Smooth muscle cell (in vitro differentiated cells): ENCODE measurements at regions not wholly inside any gene's neighbourhood (a gene's known extent, or its start where the extent isn't known, plus 50 kb on each side); places are given as distances from the start of the nearest gene placed in this dataset.

Experiments used
- DNase-seq: peaks from one replicate; lab custom pipeline; 2025; ENCODE audit not compliant: unreplicated experiment; lab: John Stamatoyannopoulos, UW
- H2AFZ ChIP-seq: fragments of 200-600 bp; sonication (generic); 2 replicates; pipeline ENCODE4 v1.6.0; 2016; ENCODE audit warnings: antibody characterized with exemption, low read depth, mild to moderate bottlenecking
- H3F3A ChIP-seq: fragments of 200-600 bp; sonication (generic); 2 replicates; pipeline ENCODE4 v1.6.0; 2017; ENCODE audit warnings: antibody characterized with exemption, low read depth
- H3K27ac ChIP-seq: fragments of 200-600 bp; sonication (generic); 2 replicates; pipeline ENCODE4 v1.5.1; 2016; ENCODE audit warnings: low read depth, mild to moderate bottlenecking
- H3K27me3 ChIP-seq: fragments of 200-600 bp; sonication (generic); 2 replicates; pipeline ENCODE4 v1.6.1; 2016; ENCODE audit warnings: low read depth, mild to moderate bottlenecking
- H3K36me3 ChIP-seq: fragments of 200-600 bp; sonication (generic); 2 replicates; pipeline ENCODE4 v1.5.1; 2016; ENCODE audit warnings: low read depth
- H3K4me1 ChIP-seq: fragments of 200-600 bp; sonication (generic); 2 replicates; pipeline ENCODE4 v1.5.1; 2016; ENCODE audit warnings: low read depth
- H3K4me2 ChIP-seq: fragments of 200-600 bp; sonication (generic); 2 replicates; pipeline ENCODE4 v1.6.0; 2016; ENCODE audit warnings: mild to moderate bottlenecking
- H3K4me3 ChIP-seq: fragments of 200-600 bp; sonication (generic); 2 replicates; pipeline ENCODE4 v1.5.1; 2016; ENCODE audit warnings: mild to moderate bottlenecking
- H3K79me2 ChIP-seq: fragments of 200-600 bp; sonication (generic); 2 replicates; pipeline ENCODE4 v1.6.0; 2016; ENCODE audit warnings: low read depth, mild to moderate bottlenecking
- H3K9ac ChIP-seq: fragments of 200-600 bp; sonication (generic); 2 replicates; pipeline ENCODE4 v1.6.0; 2016; ENCODE audit warnings: low read depth
- H3K9me3 ChIP-seq: fragments of 200-600 bp; sonication (generic); replicated peaks from 2 replicates; pipeline ENCODE4 v1.5.1; 2016; ENCODE audit warnings: low read depth
- H4K20me1 ChIP-seq: fragments of 200-600 bp; sonication (generic); 2 replicates; pipeline ENCODE4 v1.6.0; 2016; ENCODE audit warnings: low read depth
- WGBS: methylation state at CpG from one replicate; pipeline ENCODE4 v1.1.7; 2016; ENCODE audit warnings: low lambda C conversion rate; 5-methylcytosine and 5-hydroxymethylcytosine counted together
- TF ChIP-seq, protein P1 (sequence below): fragments of 200-600 bp; sonication (generic); IDR thresholded peaks from 2 replicates; pipeline ENCODE4 v1.5.1; 2017; ENCODE audit warnings: borderline replicate concordance, mild to moderate bottlenecking, antibody characterized with exemption; ENCODE audit not compliant: insufficient read depth, poor library complexity, severe bottlenecking

DNA sequence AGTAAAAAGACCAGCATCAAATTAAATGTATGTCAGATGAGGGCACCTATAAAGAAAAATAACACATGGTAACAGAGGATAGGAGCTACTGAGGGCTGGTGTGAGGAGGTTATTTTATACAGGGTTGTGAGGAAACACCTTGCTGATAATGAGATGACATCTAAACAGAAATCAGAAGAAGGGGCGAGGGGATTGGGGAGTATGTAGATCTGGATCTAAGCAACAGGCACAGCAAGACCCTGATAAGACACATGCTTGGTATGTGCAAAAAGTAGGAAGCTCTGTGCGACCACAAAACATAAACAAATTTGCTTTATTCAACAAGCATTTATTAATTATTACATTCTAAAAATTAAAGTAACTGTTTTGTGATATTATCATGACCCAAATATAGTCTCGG is 295.4 kb downstream of the ZEB2 start:
- no peak overlapping the region for H3K9ac ChIP-seq
- no peaks in the 10 kb centered on the region for H3K4me1 ChIP-seq
- H4K20me1 ChIP-seq = no peaks in the 10 kb centered on the region
- WGBS = 93% methylated on average over 3 of the region's 3 CpGs
- no peak for DNase-seq
- H3K4me2 ChIP-seq = no peak overlapping the region
- no peaks in the 10 kb centered on the region for H3K79me2 ChIP-seq
- H3K36me3 ChIP-seq = no peaks in the 10 kb centered on the region
- no peaks in the 10 kb centered on the region for H3F3A ChIP-seq
- H2AFZ ChIP-seq = no peak overlapping the region
- H3K9me3 ChIP-seq = no peaks in the 10 kb centered on the region
- TF ChIP-seq, protein P1, sequence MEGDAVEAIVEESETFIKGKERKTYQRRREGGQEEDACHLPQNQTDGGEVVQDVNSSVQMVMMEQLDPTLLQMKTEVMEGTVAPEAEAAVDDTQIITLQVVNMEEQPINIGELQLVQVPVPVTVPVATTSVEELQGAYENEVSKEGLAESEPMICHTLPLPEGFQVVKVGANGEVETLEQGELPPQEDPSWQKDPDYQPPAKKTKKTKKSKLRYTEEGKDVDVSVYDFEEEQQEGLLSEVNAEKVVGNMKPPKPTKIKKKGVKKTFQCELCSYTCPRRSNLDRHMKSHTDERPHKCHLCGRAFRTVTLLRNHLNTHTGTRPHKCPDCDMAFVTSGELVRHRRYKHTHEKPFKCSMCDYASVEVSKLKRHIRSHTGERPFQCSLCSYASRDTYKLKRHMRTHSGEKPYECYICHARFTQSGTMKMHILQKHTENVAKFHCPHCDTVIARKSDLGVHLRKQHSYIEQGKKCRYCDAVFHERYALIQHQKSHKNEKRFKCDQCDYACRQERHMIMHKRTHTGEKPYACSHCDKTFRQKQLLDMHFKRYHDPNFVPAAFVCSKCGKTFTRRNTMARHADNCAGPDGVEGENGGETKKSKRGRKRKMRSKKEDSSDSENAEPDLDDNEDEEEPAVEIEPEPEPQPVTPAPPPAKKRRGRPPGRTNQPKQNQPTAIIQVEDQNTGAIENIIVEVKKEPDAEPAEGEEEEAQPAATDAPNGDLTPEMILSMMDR = no peak
- no peak overlapping the region for H3K4me3 ChIP-seq
- H3K27me3 ChIP-seq = no peaks in the 10 kb centered on the region
- H3K27ac ChIP-seq = no peak overlapping the region

DNA sequence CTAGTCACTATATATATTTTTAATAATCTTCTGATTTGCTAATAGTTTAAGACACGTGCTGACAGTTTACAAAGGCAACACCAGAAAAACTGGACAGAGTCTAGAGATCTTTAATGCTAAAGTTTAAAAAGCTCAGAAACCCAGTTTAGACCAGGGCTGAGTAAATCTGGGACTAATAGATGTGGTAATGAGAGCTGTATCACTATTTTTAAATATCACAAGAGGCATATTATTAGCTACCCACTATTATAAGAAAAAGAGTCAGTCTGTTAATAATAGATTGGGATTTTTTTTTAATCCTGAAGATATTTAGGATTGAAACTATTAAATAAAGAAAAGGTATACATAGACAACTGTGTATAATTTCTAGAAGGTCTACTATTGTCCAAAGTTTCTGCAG is 299.9 kb downstream of the ZEB2 start:
- no peak for DNase-seq
- Histone ChIP-seq H3K27me3 (no peaks in the 10 kb centered on the region), H4K20me1 (no peaks in the 10 kb centered on the region), H3K4me3 (no peak overlapping the region), H3K9ac (no peak overlapping the region), H3F3A (no peaks in the 10 kb centered on the region), H3K4me1 (no peaks in the 10 kb centered on the region), H2AFZ (no peak overlapping the region), H3K9me3 (no peaks in the 10 kb centered on the region), H3K27ac (no peak overlapping the region), H3K79me2 (no peaks in the 10 kb centered on the region), H3K36me3 (no peaks in the 10 kb centered on the region), H3K4me2 (no peak overlapping the region)
- WGBS = 92% methylated on average over 1 of the region's 1 CpG
- TF ChIP-seq, protein P1 = no peak

DNA sequence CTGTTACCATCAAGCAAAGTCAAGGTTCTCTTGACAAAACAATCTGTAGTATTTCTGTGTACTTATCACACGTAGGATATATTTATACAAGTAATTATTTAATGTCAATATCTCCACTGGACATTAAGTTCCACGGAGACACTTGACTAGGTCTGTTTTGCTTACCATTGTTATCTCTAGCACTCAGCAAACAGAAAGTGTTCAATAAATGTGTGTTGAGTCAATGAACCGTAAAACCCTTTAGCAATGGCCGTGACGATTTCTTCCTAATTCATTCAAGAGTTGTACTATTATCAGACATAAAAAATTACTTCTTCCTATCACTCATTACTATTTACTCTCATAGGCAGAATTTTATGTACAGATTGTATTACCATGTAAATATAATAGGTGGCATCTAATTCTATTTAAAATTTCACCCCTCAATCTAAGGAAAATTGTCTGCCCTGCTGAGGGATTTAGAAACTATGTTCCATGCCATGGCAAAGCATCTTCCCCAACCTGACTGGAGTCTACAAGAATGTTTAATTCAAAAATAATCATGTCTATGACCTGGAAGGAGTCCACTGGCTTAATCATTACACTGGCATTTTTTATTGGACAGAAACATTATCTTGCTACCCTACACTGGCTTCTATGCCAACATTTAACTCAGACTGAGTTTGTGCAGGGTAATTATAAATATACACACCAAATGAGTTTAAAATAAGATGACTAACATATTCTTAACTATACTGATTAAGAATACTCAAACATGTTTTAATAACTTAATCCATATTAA is 301.9 kb downstream of the ZEB2 start:
- DNase-seq = no peak
- H3K9ac ChIP-seq = no peak overlapping the region

More for the DNA sequence above, 301.9 kb downstream of the ZEB2 start:
- H3K27ac ChIP-seq = no peak overlapping the region
- no peaks in the 10 kb centered on the region for H3F3A ChIP-seq
- no peak overlapping the region for H2AFZ ChIP-seq
- TF ChIP-seq, protein P1 = no peak
- no peaks in the 10 kb centered on the region for H3K9me3 ChIP-seq
- no peak overlapping the region for H3K4me3 ChIP-seq
- H3K79me2 ChIP-seq = no peaks in the 10 kb centered on the region
- no peaks in the 10 kb centered on the region for H3K4me1 ChIP-seq
- H3K4me2 ChIP-seq = no peak overlapping the region
- no peaks in the 10 kb centered on the region for H4K20me1 ChIP-seq
- no peaks in the 10 kb centered on the region for H3K36me3 ChIP-seq
- WGBS = 86% methylated on average over 5 of the region's 5 CpGs
- no peaks in the 10 kb centered on the region for H3K27me3 ChIP-seq
